HEK293 (cell line): ENCODE measurements at regions not wholly inside any gene's neighbourhood (a gene's known extent, or its start where the extent isn't known, plus 50 kb on each side); places are given as distances from the start of the nearest gene placed in this dataset.

ENCODE experiments used
- ZNF155 ChIP-seq: fragments of 450-650 bp; formaldehyde crosslinking; IDR thresholded peaks from 2 replicates; pipeline ENCODE4 v1.5.1; 2016; ENCODE audit warnings: missing biosample characterization, missing genetic modification characterization
- ZNF416 ChIP-seq: fragments of 450-650 bp; formaldehyde crosslinking; IDR thresholded peaks from 2 replicates; pipeline ENCODE4 v1.5.1; 2016; ENCODE audit warnings: missing biosample characterization, missing genetic modification characterization
- ZNF510 ChIP-seq: fragments of 450-650 bp; formaldehyde crosslinking; IDR thresholded peaks from 2 replicates; pipeline ENCODE4 v1.5.1; 2018; ENCODE audit warnings: mild to moderate bottlenecking, missing genetic modification characterization, missing biosample characterization; ENCODE audit not compliant: insufficient replicate concordance
- ZNF561 ChIP-seq: fragments of 450-650 bp; IDR thresholded peaks from 2 replicates; pipeline ENCODE4 v1.5.1; 2018; ENCODE audit warnings: missing biosample characterization, missing genetic modification characterization, borderline replicate concordance
- ZNF664 ChIP-seq: fragments of 450-650 bp; formaldehyde crosslinking; IDR thresholded peaks from 2 replicates; pipeline ENCODE4 v1.5.1; 2016; ENCODE audit warnings: missing biosample characterization, missing genetic modification characterization
- TF ChIP-seq, protein P1 (sequence below): fragments of 450-650 bp; formaldehyde crosslinking; IDR thresholded peaks from 2 replicates; pipeline ENCODE4 v1.5.1; 2016; ENCODE audit warnings: missing biosample characterization, missing genetic modification characterization

DNA sequence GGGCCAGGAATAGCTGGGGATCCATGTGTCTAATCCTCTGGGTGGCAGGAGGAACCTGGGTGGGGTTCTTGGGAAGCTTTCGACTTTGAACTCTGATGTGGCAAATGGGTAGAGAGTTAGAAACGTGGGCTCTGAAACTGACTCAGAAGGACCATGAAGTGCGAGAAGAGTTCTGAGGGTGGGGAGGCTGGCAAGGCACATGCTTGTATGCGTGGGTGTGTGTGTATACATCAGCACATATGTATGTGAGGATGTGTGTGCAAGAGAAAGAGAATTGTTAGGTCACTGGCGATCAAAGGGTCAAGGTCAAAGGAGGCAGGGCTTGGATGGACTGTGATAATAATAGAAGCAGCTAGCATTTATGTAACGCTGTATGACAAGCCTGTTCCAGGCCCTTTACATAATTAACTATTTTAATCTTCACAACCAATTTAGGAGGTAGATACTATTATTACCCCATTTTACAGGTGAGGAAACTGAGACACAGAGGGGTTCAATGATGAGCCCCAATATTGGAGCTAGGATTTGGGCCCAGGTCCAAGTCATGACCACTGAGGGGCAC is 84.5 kb upstream of the POU3F1 start:
- TF ChIP-seq, protein P1, sequence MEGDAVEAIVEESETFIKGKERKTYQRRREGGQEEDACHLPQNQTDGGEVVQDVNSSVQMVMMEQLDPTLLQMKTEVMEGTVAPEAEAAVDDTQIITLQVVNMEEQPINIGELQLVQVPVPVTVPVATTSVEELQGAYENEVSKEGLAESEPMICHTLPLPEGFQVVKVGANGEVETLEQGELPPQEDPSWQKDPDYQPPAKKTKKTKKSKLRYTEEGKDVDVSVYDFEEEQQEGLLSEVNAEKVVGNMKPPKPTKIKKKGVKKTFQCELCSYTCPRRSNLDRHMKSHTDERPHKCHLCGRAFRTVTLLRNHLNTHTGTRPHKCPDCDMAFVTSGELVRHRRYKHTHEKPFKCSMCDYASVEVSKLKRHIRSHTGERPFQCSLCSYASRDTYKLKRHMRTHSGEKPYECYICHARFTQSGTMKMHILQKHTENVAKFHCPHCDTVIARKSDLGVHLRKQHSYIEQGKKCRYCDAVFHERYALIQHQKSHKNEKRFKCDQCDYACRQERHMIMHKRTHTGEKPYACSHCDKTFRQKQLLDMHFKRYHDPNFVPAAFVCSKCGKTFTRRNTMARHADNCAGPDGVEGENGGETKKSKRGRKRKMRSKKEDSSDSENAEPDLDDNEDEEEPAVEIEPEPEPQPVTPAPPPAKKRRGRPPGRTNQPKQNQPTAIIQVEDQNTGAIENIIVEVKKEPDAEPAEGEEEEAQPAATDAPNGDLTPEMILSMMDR, result no peak
- TF ChIP-seq ZNF561 (no peak), ZNF510 (tag by site-specific recombination) (no peak), ZNF155 (no peak), ZNF664 (tag by site-specific recombination) (no peak), ZNF416 (tag by site-specific recombination) (no peak)
